ENCODE measurements at regions not wholly inside any gene's neighbourhood (a gene's known extent, or its start where the extent isn't known, plus 50 kb on each side); places are given as distances from the start of the nearest gene placed in this dataset.

- no peak for TF ChIP-seq MAX (IDR thresholded peaks at IDR 0.05)
- TF ChIP-seq FOSL1 (IDR thresholded peaks at IDR 0.05; ENCODE audit: low read depth): no peak
Observed at GRCh38 chr4:11599064-11599463, 170.4 kb upstream of the HS3ST1 start (continued).

- no peak overlapping the region for H3K4me3 ChIP-seq (replicated peaks in 1 of 2; ENCODE audit: low read depth in 1 of 2, low read length in 2 of 2)
- H4K20me1 ChIP-seq (ENCODE audit: insufficient read depth): no peaks in the 10 kb centered on the region
- no peaks in the 10 kb centered on the region for H3K36me3 ChIP-seq (ENCODE audit: control insufficient read depth in 1 of 2, insufficient read depth in 2 of 2, low read length in 2 of 2)
- H3K79me2 ChIP-seq (ENCODE audit: insufficient read depth, low read length): no peaks in the 10 kb centered on the region
- H3K4me2 ChIP-seq (ENCODE audit: low read length): no peak overlapping the region
- DNase-seq (ENCODE audit: low read depth, low spot score) (no peak), ATAC-seq (no peak)
- H3K9me3 ChIP-seq (ENCODE audit: control insufficient read depth in 1 of 2, insufficient read depth in 1 of 2, low read depth in 1 of 2, low read length in 2 of 2): no peaks in the 10 kb centered on the region
- intact Hi-C loops (cut with micrococcal nuclease): no loop called here
- RAD21 ChIA-PET (ENCODE audit: low non-redundant PET in 1 of 2, low total read pairs in 2 of 2, uncharacterized antibody in 2 of 2, unreplicated experiment in 2 of 2): no interaction called here
- BruUV-seq (replicated peaks): no TSS peak
- H3K27me3 ChIP-seq (ENCODE audit: insufficient read depth, low read length): no peaks in the 10 kb centered on the region
- POLR2A ChIA-PET: interaction anchor here (1.2 kb wide), 1 partner anchor 33 kb away, joined by 3 read pairs; no protein-coding TSS in a partner anchor
- no peak for TF ChIP-seq ZFX (IDR thresholded peaks at IDR 0.05)
- TF ChIP-seq EGR1 (IDR thresholded peaks at IDR 0.05; ENCODE audit: low read depth): no peak
- TF ChIP-seq SP1 (IDR thresholded peaks at IDR 0.05; ENCODE audit: low read depth): no peak
- TF ChIP-seq ELF1 (IDR thresholded peaks at IDR 0.05; ENCODE audit: borderline replicate concordance, low read depth): no peak
- no peak for TF ChIP-seq ZBTB33 (IDR thresholded peaks at IDR 0.05; ENCODE audit: extremely low read depth, insufficient replicate concordance, low read length)
- no peak for TF ChIP-seq ZNF274 (IDR thresholded peaks at IDR 0.05; ENCODE audit: low read depth, low read length)
- TF ChIP-seq YY1 (IDR thresholded peaks at IDR 0.05; ENCODE audit: extremely low read depth, insufficient replicate concordance, low read depth, low read length): no peak
- no peak for TF ChIP-seq TCF7L2 (IDR thresholded peaks at IDR 0.05; ENCODE audit: borderline replicate concordance, extremely low read depth, insufficient read depth, insufficient read length)
- no peak for TF ChIP-seq JUND (IDR thresholded peaks at IDR 0.05)
- no peak for TF ChIP-seq POLR2A (IDR thresholded peaks at IDR 0.05; ENCODE audit: borderline replicate concordance, extremely low read depth, insufficient read depth, insufficient read length)
- no peak for TF ChIP-seq FOSL1 (IDR thresholded peaks at IDR 0.05; ENCODE audit: low read depth)
- CTCF ChIA-PET: no interaction called here
- H3K9ac ChIP-seq (ENCODE audit: low read length): no peak overlapping the region
- no peak overlapping the region for H3K27ac ChIP-seq (ENCODE audit: low read depth, low read length)
- H2AFZ ChIP-seq (ENCODE audit: low read depth, low read length, poor library complexity, severe bottlenecking): no peak overlapping the region
- no peaks in the 10 kb centered on the region for H3K9me2 ChIP-seq (ENCODE audit: insufficient read depth)
- peaks cover 26 to 63% of the 10 kb centered on the region in 2 experiments for H3K4me1 ChIP-seq (ENCODE audit: control insufficient read depth in 1 of 2, insufficient read depth in 2 of 2, low read length in 2 of 2)
Observed at GRCh38 chr4:11598591-11598990, 169.9 kb upstream of the HS3ST1 start.
